ENCODE measurements at regions not wholly inside any gene's neighbourhood (a gene's known extent, or its start where the extent isn't known, plus 50 kb on each side); places are given as distances from the start of the nearest gene placed in this dataset.

DNA sequence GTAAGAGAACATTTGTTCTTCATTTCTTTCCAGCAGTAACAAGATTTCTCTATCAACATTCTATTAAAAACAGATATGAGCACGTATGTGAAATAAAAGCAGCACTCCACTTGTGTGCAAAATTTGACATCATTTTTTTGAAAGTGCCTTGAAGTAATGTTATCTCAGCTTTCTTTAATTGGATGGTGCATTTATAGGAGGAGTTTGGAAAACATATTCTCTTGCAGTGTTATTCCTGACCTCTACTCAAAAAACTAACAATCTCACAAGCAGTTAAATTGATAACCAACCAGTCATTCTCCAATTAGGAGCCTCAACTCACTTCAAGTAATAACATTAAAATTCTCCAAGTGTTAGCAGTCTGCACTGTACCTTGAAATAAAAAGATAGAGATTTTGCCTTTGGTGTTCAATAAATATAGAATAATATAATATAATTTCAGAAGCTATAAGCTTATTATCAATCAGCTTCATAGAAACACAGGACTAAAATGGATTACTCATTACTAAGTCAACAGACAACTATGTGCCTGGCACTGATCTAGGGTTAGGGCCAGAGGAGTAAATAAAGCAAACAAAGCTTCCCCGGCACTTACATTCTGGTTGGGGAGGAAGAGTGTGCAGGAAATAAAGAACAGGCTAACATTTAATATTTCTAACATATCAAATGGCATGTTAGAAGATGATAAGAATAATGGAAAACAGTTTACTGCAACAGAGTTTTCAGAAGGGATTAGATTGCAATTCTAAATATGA is 149.0 kb upstream of the SGK1 start:
- H3K36me3 ChIP-seq (ENCODE audit: control insufficient read depth in 5 of 5, insufficient read depth in 5 of 5, low read length in 5 of 5): no peaks in the 10 kb centered on the region
- no peak overlapping the region for H3K9ac ChIP-seq (ENCODE audit: low read length in 5 of 5)
- no peak overlapping the region for H3K4me3 ChIP-seq (ENCODE audit: low read depth in 1 of 5, low read length in 5 of 5)
- no peaks in the 10 kb centered on the region for H3K9me3 ChIP-seq (ENCODE audit: control insufficient read depth in 5 of 5, low read length in 5 of 5)
- H3K27me3 ChIP-seq (ENCODE audit: control insufficient read depth in 5 of 5, insufficient read depth in 4 of 5, low read length in 5 of 5): no peaks in the 10 kb centered on the region
- H3K27ac ChIP-seq (ENCODE audit: low read depth, low read length): no peak overlapping the region
- no peaks in the 10 kb centered on the region for H3K4me1 ChIP-seq (ENCODE audit: control insufficient read depth in 5 of 5, insufficient read depth in 5 of 5, low read length in 5 of 5)

DNA sequence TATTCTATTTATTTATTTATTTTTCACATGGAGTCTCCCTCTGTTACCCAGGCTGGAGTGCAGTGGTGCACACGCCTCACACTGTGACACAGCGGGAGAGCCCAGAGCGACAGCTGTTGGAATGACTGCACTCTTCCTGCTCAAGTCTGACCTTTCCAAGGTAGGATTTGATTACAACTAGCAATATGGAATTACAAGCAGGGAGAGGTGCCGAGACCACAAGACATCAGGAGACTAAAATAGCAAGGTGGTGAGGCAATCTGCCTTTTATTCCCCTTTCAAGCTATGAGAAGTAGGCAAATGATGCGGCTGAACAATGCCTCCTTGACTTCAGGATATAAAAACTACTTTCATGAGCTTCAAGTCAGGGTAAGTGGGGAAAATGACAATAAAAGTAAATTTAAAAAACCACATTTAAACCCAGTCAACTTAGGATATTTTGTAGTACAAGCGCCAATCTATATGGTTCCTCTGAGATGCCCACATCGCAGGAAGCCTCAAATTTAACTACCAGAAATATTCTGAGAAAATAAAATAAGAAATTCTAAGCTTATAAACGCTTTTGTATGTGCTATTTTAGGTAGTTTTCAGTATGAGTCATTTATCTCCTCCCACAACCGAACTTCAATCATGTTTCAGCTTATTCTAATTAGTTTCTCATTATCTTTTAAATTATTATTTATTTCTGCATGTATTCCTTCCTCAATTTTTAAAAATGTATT is 146.9 kb upstream of the SGK1 start:
- Histone ChIP-seq H3K4me3 (ENCODE audit: low read depth in 1 of 5, low read length in 5 of 5) (no peak overlapping the region), H3K9ac (ENCODE audit: low read length in 5 of 5) (no peak overlapping the region)

DNA sequence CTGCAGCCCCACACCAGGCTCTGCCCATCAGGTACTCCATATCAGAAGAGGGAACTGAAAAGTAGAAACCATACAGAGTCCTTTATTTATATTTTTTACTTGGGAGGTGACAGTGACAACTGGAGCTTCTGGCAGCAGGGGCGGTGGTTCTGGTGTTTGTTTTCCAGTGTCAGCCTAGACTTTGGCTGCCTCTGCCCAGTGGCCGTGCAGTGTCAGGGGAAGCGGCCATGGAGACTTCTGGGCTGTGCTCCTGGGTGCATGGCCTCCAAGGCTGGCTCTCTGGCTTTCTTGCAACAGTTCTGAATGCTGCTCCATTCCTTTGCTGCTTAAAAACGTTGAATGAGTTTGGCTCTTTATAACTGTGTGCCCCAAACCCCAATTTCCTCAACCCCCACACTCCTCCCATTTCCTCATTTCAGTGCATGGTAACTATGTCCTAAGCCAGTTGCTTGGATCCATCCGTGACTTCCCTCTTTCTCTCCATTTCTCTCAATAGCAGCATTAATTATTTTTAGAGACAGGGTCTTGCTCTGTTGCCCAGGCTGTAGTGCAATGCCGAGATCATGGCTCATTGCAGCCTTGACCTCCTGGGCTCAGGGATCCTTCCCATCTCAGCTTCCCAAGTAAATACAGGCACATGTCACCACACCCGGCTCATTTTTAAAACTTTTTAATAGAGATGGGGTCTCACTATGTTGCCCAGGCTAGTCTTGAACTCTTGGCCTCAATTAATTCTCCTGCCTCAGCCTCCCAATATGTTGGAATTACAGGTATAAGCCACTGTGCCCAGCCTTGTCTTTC is 141.1 kb upstream of the SGK1 start:
- H3K27ac ChIP-seq (ENCODE audit: low read depth, low read length): no peak overlapping the region

More for the DNA sequence above, 146.9 kb upstream of the SGK1 start:
- H3K27me3 ChIP-seq (ENCODE audit: control insufficient read depth in 5 of 5, insufficient read depth in 4 of 5, low read length in 5 of 5): no peaks in the 10 kb centered on the region
- H3K36me3 ChIP-seq (ENCODE audit: control insufficient read depth in 5 of 5, insufficient read depth in 5 of 5, low read length in 5 of 5): no peaks in the 10 kb centered on the region
- H3K4me1 ChIP-seq (ENCODE audit: control insufficient read depth in 5 of 5, insufficient read depth in 5 of 5, low read length in 5 of 5): no peaks in the 10 kb centered on the region
- no peaks in the 10 kb centered on the region for H3K9me3 ChIP-seq (ENCODE audit: control insufficient read depth in 5 of 5, low read length in 5 of 5)
- H3K27ac ChIP-seq (ENCODE audit: low read depth, low read length): no peak overlapping the region

DNA sequence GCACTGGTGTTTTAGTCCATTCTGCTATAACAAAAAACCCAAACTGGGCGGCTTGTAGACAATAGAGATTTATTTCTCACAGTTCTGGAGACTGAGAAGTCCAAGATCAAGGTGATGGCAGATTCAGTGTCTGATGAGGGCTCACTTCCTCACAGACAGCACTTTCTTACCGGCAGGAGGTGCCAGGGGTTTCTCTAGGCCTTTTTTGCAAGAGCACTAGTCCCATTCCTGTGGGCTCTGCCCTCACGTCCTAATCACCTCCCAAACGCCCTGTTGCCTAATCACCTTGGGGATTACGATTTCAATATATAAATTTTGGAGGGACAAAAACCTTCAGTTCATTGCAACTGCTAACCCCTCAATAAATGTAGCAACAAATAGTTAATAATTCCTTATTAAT is 140.0 kb upstream of the SGK1 start:
- no peak overlapping the region for H3K9ac ChIP-seq (ENCODE audit: low read length in 5 of 5)
- no peak overlapping the region for H3K4me3 ChIP-seq (ENCODE audit: low read depth in 1 of 5, low read length in 5 of 5)
- no peaks in the 10 kb centered on the region for H3K9me3 ChIP-seq (ENCODE audit: control insufficient read depth in 5 of 5, low read length in 5 of 5)
- no peaks in the 10 kb centered on the region for H3K27me3 ChIP-seq (ENCODE audit: control insufficient read depth in 5 of 5, insufficient read depth in 4 of 5, low read length in 5 of 5)
- H3K27ac ChIP-seq (ENCODE audit: low read depth, low read length): no peak overlapping the region
- peaks cover 0 to 3% (median 0%) of the 10 kb centered on the region in 5 donors for H3K4me1 ChIP-seq (ENCODE audit: control insufficient read depth in 5 of 5, insufficient read depth in 5 of 5, low read length in 5 of 5)
- H3K36me3 ChIP-seq (ENCODE audit: control insufficient read depth in 5 of 5, insufficient read depth in 5 of 5, low read length in 5 of 5): no peaks in the 10 kb centered on the region

More for the DNA sequence above, 141.1 kb upstream of the SGK1 start:
- H3K4me3 ChIP-seq (ENCODE audit: low read depth in 1 of 5, low read length in 5 of 5): no peak overlapping the region
- H3K9me3 ChIP-seq (ENCODE audit: control insufficient read depth in 5 of 5, low read length in 5 of 5): no peaks in the 10 kb centered on the region
- peaks cover 0 to 3% (median 0%) of the 10 kb centered on the region in 5 donors for H3K4me1 ChIP-seq (ENCODE audit: control insufficient read depth in 5 of 5, insufficient read depth in 5 of 5, low read length in 5 of 5)
- no peaks in the 10 kb centered on the region for H3K27me3 ChIP-seq (ENCODE audit: control insufficient read depth in 5 of 5, insufficient read depth in 4 of 5, low read length in 5 of 5)
- no peak overlapping the region for H3K9ac ChIP-seq (ENCODE audit: low read length in 5 of 5)
- no peaks in the 10 kb centered on the region for H3K36me3 ChIP-seq (ENCODE audit: control insufficient read depth in 5 of 5, insufficient read depth in 5 of 5, low read length in 5 of 5)

DNA sequence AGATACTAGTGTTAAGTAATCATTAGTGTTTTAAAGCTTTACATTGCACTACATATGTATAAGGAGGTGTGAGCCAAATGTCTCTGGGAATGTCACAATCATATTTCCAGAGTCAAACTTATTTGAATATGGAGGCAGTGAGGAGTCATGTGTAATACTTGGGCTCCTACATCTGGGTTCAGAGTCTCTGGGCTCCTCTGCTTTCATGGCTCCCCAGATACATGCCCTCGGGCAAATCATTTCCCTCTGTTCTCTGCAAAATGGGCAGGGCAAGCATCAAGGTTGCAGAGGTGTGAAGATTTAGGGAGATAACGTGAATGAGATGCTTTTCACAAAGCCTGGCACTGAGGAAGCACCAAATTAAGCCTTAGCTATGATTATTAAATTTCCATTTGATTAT is 138.3 kb upstream of the SGK1 start:
- H3K36me3 ChIP-seq (ENCODE audit: control insufficient read depth in 5 of 5, insufficient read depth in 5 of 5, low read length in 5 of 5): no peaks in the 10 kb centered on the region
- H3K27ac ChIP-seq (ENCODE audit: low read depth, low read length): no peak overlapping the region
- no peaks in the 10 kb centered on the region for H3K27me3 ChIP-seq (ENCODE audit: control insufficient read depth in 5 of 5, insufficient read depth in 4 of 5, low read length in 5 of 5)
- no peak overlapping the region for H3K9ac ChIP-seq (ENCODE audit: low read length in 5 of 5)
- H3K4me1 ChIP-seq (ENCODE audit: control insufficient read depth in 5 of 5, insufficient read depth in 5 of 5, low read length in 5 of 5): peaks cover 0 to 3% (median 0%) of the 10 kb centered on the region in 5 donors
- no peaks in the 10 kb centered on the region for H3K9me3 ChIP-seq (ENCODE audit: control insufficient read depth in 5 of 5, low read length in 5 of 5)
- no peak overlapping the region for H3K4me3 ChIP-seq (ENCODE audit: low read depth in 1 of 5, low read length in 5 of 5)

DNA sequence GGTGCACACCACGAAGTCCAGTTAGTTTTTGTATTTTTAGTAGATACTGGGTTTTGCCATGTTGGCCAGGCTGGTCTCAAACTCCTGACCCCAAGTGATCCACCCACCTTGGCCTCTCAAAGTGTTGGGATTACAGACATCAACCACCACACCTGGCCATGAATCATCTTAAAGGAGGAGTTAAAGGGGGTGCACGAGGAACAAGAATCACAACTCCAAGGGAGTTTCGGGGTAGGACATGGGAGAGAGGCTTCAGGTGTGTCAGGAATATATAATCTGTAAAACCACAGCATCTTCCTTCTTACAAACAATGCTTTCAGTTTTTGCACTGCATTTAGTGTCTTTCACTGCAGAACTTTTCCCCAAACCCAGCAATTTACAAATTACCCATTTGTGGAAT is 137.4 kb upstream of the SGK1 start:
- no peaks in the 10 kb centered on the region for H3K36me3 ChIP-seq (ENCODE audit: control insufficient read depth in 5 of 5, insufficient read depth in 5 of 5, low read length in 5 of 5)
- H3K9me3 ChIP-seq (ENCODE audit: control insufficient read depth in 5 of 5, low read length in 5 of 5): no peaks in the 10 kb centered on the region
- peaks cover 0 to 3% (median 0%) of the 10 kb centered on the region in 5 donors for H3K4me1 ChIP-seq (ENCODE audit: control insufficient read depth in 5 of 5, insufficient read depth in 5 of 5, low read length in 5 of 5)
- no peak overlapping the region for H3K4me3 ChIP-seq (ENCODE audit: low read depth in 1 of 5, low read length in 5 of 5)
- no peak overlapping the region for H3K9ac ChIP-seq (ENCODE audit: low read length in 5 of 5)
- H3K27me3 ChIP-seq (ENCODE audit: control insufficient read depth in 5 of 5, insufficient read depth in 4 of 5, low read length in 5 of 5): no peaks in the 10 kb centered on the region
- no peak overlapping the region for H3K27ac ChIP-seq (ENCODE audit: low read depth, low read length)

DNA sequence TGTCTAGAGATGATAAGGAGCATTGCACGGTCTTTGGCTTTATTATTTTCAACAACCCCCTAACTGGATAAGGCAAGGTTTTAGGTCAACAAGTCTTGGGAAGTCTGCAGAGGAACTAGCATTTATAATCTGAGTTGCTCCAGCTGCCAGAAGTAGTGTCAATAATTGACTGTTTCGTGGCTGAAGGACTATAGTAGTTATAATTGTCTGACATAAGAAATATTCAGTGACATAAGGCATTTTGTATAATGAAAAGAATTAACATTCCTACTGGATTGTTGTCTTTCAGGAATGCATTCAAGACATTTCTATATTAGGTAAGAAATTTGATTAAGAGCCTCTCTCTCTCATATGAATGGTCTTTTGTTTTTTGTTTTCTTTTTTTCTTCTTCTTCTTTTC is 136.9 kb upstream of the SGK1 start:
- Histone ChIP-seq H3K36me3 (ENCODE audit: control insufficient read depth in 5 of 5, insufficient read depth in 5 of 5, low read length in 5 of 5) (no peaks in the 10 kb centered on the region), H3K9ac (ENCODE audit: low read length in 5 of 5) (no peak overlapping the region), H3K4me1 (ENCODE audit: control insufficient read depth in 5 of 5, insufficient read depth in 5 of 5, low read length in 5 of 5) (peaks cover 0 to 3% (median 0%) of the 10 kb centered on the region in 5 donors), H3K4me3 (ENCODE audit: low read depth in 1 of 5, low read length in 5 of 5) (no peak overlapping the region), H3K9me3 (ENCODE audit: control insufficient read depth in 5 of 5, low read length in 5 of 5) (no peaks in the 10 kb centered on the region), H3K27me3 (ENCODE audit: control insufficient read depth in 5 of 5, insufficient read depth in 4 of 5, low read length in 5 of 5) (no peaks in the 10 kb centered on the region), H3K27ac (ENCODE audit: low read depth, low read length) (no peak overlapping the region)

DNA sequence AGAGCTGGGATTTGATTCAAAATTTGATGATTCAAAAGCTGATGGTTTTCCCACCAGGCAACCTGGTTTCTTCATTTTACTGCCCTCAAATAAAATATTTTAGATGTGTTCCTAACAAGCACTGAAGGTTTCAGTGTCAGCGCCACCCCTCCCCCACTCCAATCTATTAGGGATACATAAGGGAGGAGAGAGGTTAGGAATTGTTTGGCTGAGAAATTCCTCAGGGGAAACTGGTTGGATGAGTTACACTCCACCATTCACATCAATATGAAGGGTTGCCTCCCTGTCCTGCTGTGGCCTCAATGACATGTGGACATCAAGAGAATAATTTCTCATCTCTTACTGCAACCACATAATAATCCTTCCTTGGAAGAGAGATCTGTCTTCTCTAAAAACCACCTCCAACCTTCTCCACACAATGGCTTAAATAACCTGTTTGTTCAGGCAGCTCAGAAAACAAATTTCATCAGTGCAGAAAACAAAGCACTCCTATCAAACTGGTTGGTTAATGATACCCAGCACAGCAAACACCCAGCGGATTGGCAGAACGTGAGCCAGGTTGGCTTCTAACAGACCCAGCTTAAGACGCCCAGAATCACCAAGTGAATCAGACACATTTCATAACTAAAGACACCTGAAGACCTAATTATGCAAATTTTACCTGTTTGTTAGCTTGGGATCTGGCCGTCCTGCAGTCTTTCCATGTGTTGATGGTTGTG is 136.0 kb upstream of the SGK1 start:
- H3K27ac ChIP-seq (ENCODE audit: low read depth, low read length): no peak overlapping the region
- H3K4me1 ChIP-seq (ENCODE audit: control insufficient read depth in 5 of 5, insufficient read depth in 5 of 5, low read length in 5 of 5): peaks cover 0 to 2% (median 0%) of the 10 kb centered on the region in 5 donors
- H3K4me3 ChIP-seq (ENCODE audit: low read depth in 1 of 5, low read length in 5 of 5): no peak overlapping the region

DNA sequence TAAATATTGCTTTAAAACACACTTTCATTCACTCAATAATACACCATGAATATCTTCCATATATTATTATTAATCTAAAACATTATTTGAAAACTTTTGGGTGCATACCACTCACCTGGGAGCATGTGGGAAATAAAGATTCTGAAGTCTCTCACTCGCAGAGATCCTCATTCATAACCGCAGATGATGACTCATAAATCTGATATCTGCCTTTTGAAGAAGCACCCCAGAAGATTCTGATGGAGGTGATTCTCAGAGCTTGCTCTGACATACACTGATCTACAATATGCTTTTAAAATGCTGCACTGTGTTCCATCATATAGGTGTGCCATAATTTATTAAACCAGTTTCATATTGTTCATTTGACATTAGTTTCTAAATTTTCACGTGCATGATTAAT is 135.0 kb upstream of the SGK1 start:
- H3K4me3 ChIP-seq (ENCODE audit: low read depth in 1 of 5, low read length in 5 of 5): no peak overlapping the region
- H3K27me3 ChIP-seq (ENCODE audit: control insufficient read depth in 5 of 5, insufficient read depth in 4 of 5, low read length in 5 of 5): no peaks in the 10 kb centered on the region
- H3K9me3 ChIP-seq (ENCODE audit: control insufficient read depth in 5 of 5, low read length in 5 of 5): no peaks in the 10 kb centered on the region
- no peaks in the 10 kb centered on the region for H3K4me1 ChIP-seq (ENCODE audit: control insufficient read depth in 5 of 5, insufficient read depth in 5 of 5, low read length in 5 of 5)
- no peaks in the 10 kb centered on the region for H3K36me3 ChIP-seq (ENCODE audit: control insufficient read depth in 5 of 5, insufficient read depth in 5 of 5, low read length in 5 of 5)
- H3K9ac ChIP-seq (ENCODE audit: low read length in 5 of 5): no peak overlapping the region
- no peak overlapping the region for H3K27ac ChIP-seq (ENCODE audit: low read depth, low read length)

More for the DNA sequence above, 136.0 kb upstream of the SGK1 start:
- Histone ChIP-seq H3K27me3 (ENCODE audit: control insufficient read depth in 5 of 5, insufficient read depth in 4 of 5, low read length in 5 of 5) (no peaks in the 10 kb centered on the region), H3K9ac (ENCODE audit: low read length in 5 of 5) (no peak overlapping the region), H3K9me3 (ENCODE audit: control insufficient read depth in 5 of 5, low read length in 5 of 5) (no peaks in the 10 kb centered on the region), H3K36me3 (ENCODE audit: control insufficient read depth in 5 of 5, insufficient read depth in 5 of 5, low read length in 5 of 5) (no peaks in the 10 kb centered on the region)

Measured in subcutaneous abdominal adipose tissue (tissue), 5 donors.